WERI-Rb-1 (cell line): ENCODE measurements at regions not wholly inside any gene's neighbourhood (a gene's known extent, or its start where the extent isn't known, plus 50 kb on each side); places are given as distances from the start of the nearest gene placed in this dataset.
"Not testable (repeated sequence)": the region's sequence is repeated elsewhere in the genome, so short reads cannot be mapped to it uniquely, and the experiment has no call there.

Experiments
- DNase-seq: peaks from one replicate; pipeline ENCODE4 v3.0.0-alpha.2; 2020
- H3K27ac ChIP-seq: fragments of 250-450 bp; sonication (Bioruptor Pico); 2 replicates; pipeline ENCODE4 v1.5.1; 2020; ENCODE audit warnings: mild to moderate bottlenecking, moderate library complexity
- H3K27me3 ChIP-seq: fragments of 250-450 bp; sonication (Bioruptor Pico); 2 replicates; pipeline ENCODE4 v1.5.1; 2021; ENCODE audit warnings: mild to moderate bottlenecking, low read depth, moderate library complexity; ENCODE audit not compliant: insufficient read depth, severe bottlenecking
- H3K36me3 ChIP-seq: fragments of 250-450 bp; sonication (Bioruptor Pico); 2 replicates; pipeline ENCODE4 v1.5.1; 2020; ENCODE audit warnings: mild to moderate bottlenecking, moderate library complexity
- H3K4me3 ChIP-seq: 2 replicates; pipeline ENCODE4 v1.5.1; 2011; ENCODE audit warnings: low read depth, mild to moderate bottlenecking, control low read depth, low read length
- H3K9me3 ChIP-seq: fragments of 250-450 bp; sonication (Bioruptor Pico); 2 replicates; pipeline ENCODE4 v1.5.1; 2021; ENCODE audit warnings: mild to moderate bottlenecking, moderate library complexity; ENCODE audit not compliant: severe bottlenecking
- CTCF ChIP-seq: IDR thresholded peaks from 2 replicates; pipeline ENCODE4 v1.5.1; 2011; ENCODE audit warnings: low read depth, mild to moderate bottlenecking, control low read depth, inconsistent platforms, low read length

- H3K27me3 ChIP-seq = no peaks in the 10 kb centered on the region
- H3K27ac ChIP-seq = no peak overlapping the region
- TF ChIP-seq CTCF = no peak
- no peaks in the 10 kb centered on the region for H3K36me3 ChIP-seq
- H3K9me3 ChIP-seq = no peaks in the 10 kb centered on the region
- H3K4me3 ChIP-seq = no peak overlapping the region
- no peak for DNase-seq
These were observed 125.6 kb upstream of the HS3ST4 start for GRCh38 chr16:25566183-25566582.

- Histone ChIP-seq H3K27ac (no peak overlapping the region), H3K36me3 (no peaks in the 10 kb centered on the region), H3K9me3 (no peaks in the 10 kb centered on the region), H3K27me3 (no peaks in the 10 kb centered on the region), H3K4me3 (no peak overlapping the region)
- no peak for TF ChIP-seq CTCF
- no peak for DNase-seq
These were observed 128.1 kb upstream of the HS3ST4 start for GRCh38 chr16:25563700-25564099.

- H3K9me3 ChIP-seq, H3K27me3 ChIP-seq, H3K36me3 ChIP-seq, H3K27ac ChIP-seq, H3K4me3 ChIP-seq, DNase-seq: not testable (repeated sequence)
These were observed 130.0 kb upstream of the HS3ST4 start for GRCh38 chr16:25561723-25562122.

- H3K27ac ChIP-seq, H3K27me3 ChIP-seq, H3K4me3 ChIP-seq, H3K36me3 ChIP-seq, DNase-seq: not testable (repeated sequence)
- peaks cover 13% of the 10 kb centered on the region for H3K9me3 ChIP-seq
These were observed 134.8 kb upstream of the HS3ST4 start for GRCh38 chr16:25556968-25557312.

- not testable (repeated sequence) for DNase-seq, H3K4me3 ChIP-seq, H3K27ac ChIP-seq, H3K36me3 ChIP-seq, H3K27me3 ChIP-seq
- peaks cover 13% of the 10 kb centered on the region for H3K9me3 ChIP-seq
These were observed 135.3 kb upstream of the HS3ST4 start for GRCh38 chr16:25556289-25556967.

GRCh38 chr16:25553711-25554436 lies 137.9 kb upstream of the HS3ST4 start:
- Histone ChIP-seq H3K36me3 (no peaks in the 10 kb centered on the region), H3K27ac (peak overlapping the region; percentile 51), H3K4me3 (no peak overlapping the region), H3K27me3 (no peaks in the 10 kb centered on the region), H3K9me3 (peaks cover 17% of the 10 kb centered on the region)
- no peak for TF ChIP-seq CTCF
- DNase-seq = peak; percentile 39

GRCh38 chr16:25550647-25551046 lies 141.1 kb upstream of the HS3ST4 start:
- no peaks in the 10 kb centered on the region for H3K27me3 ChIP-seq
- H3K36me3 ChIP-seq = no peaks in the 10 kb centered on the region
- DNase-seq = no peak
- peaks cover 12% of the 10 kb centered on the region for H3K9me3 ChIP-seq
- H3K27ac ChIP-seq = no peak overlapping the region
- no peak overlapping the region for H3K4me3 ChIP-seq
- no peak for TF ChIP-seq CTCF
